Endothelial cell of umbilical vein (primary cell): ENCODE measurements at regions not wholly inside any gene's neighbourhood (a gene's known extent, or its start where the extent isn't known, plus 50 kb on each side); places are given as distances from the start of the nearest gene placed in this dataset.

ENCODE experiments used
- BruUV-seq: library from RNA; stranded (reverse); fragments of 400-500 nt; replicated peaks from 2 replicates; lab custom pipeline; 2021; lab: Mats Ljungman, UMichigan
- CTCF ChIA-PET: fragments of 300-600, 350-600 bp; sonication (Branson Sonifier 250); formaldehyde crosslinking; loops from one replicate; lab custom pipeline; 2021; ENCODE audit warnings: antibody characterized with exemption, inconsistent platforms; lab: Charles Lee
- POLR2A ChIA-PET: fragments of 300-600, 350-600 bp; sonication (Branson Sonifier 250); formaldehyde crosslinking; loops from one replicate; lab custom pipeline; 2021; ENCODE audit warnings: antibody characterized with exemption, inconsistent platforms; lab: Charles Lee
- DNase-seq: peaks from one replicate; pipeline ENCODE4 v3.0.0-alpha.2; 2011; ENCODE audit warnings: low read depth, low spot score
- FAIRE-seq: peaks from 2 replicates; lab custom pipeline; 2011; peaks lifted over from hg19 to GRCh38; lab: Jason Lieb, UNC
- H2AFZ ChIP-seq: 2 replicates; pipeline ENCODE4 v1.6.0; 2012; ENCODE audit warnings: low read depth, low read length, control low read depth, inconsistent platforms
- H3K27ac ChIP-seq: 2 replicates; pipeline ENCODE4 v1.5.1; 2011; ENCODE audit warnings: low read depth, mild to moderate bottlenecking, control low read depth, low read length, moderate library complexity; ENCODE audit not compliant: insufficient read depth
- H3K27me3 ChIP-seq, 2 experiments: 2 replicates each; pipeline versions ENCODE4 v1.6.0 to v1.6.1; 2011; ENCODE audit warnings: low read length in 2 of 2, mixed read lengths in 1 of 2; ENCODE audit not compliant: control insufficient read depth in 2 of 2, insufficient read depth in 2 of 2
- H3K36me3 ChIP-seq, 2 experiments: 2 replicates in 1 of 2; 3 replicates in 1 of 2; pipeline ENCODE4 v1.5.1; 2011; ENCODE audit warnings: low read length in 2 of 2, mild to moderate bottlenecking in 1 of 2, moderate library complexity in 1 of 2; ENCODE audit not compliant: control insufficient read depth in 2 of 2, insufficient read depth in 2 of 2; ENCODE audit errors: extremely low read depth in 1 of 2
- H3K4me1 ChIP-seq: 3 replicates; pipeline ENCODE4 v1.5.1; 2011; ENCODE audit warnings: mild to moderate bottlenecking, low read length; ENCODE audit not compliant: control insufficient read depth, insufficient read depth; ENCODE audit errors: extremely low read depth
- H3K4me2 ChIP-seq: 2 replicates; pipeline ENCODE4 v1.6.1; 2011; ENCODE audit warnings: low read length, control low read depth, mixed read lengths; ENCODE audit not compliant: insufficient read depth
- H3K4me3 ChIP-seq, 3 experiments: fragments of 200-600 bp in 1 of 3; sonication (generic), shearing (Covaris generic) in 1 of 3; replicated peaks in 1 of 3; 2 replicates each; pipeline ENCODE4 v1.5.1; 2011 to 2016; ENCODE audit warnings: control low read depth in 3 of 3, low read length in 3 of 3, mild to moderate bottlenecking in 2 of 3, inconsistent platforms in 1 of 3, low read depth in 1 of 3, moderate library complexity in 1 of 3; ENCODE audit not compliant: insufficient read depth in 1 of 3
- H3K79me2 ChIP-seq: 2 replicates; pipeline ENCODE4 v1.6.0; 2012; ENCODE audit warnings: low read length, inconsistent platforms; ENCODE audit not compliant: control insufficient read depth, insufficient read depth
- H3K9ac ChIP-seq: replicated peaks from 2 replicates; pipeline ENCODE3; 2011; ENCODE audit warnings: low read length, control low read depth; ENCODE audit not compliant: insufficient read depth; ENCODE audit errors: extremely low read depth
- H3K9me1 ChIP-seq: replicated peaks from 3 replicates; pipeline ENCODE4 v1.6.0; 2011; ENCODE audit warnings: mild to moderate bottlenecking, low read length; ENCODE audit not compliant: control insufficient read depth, insufficient read depth; ENCODE audit errors: extremely low read depth
- H3K9me3 ChIP-seq: replicated peaks from 2 replicates; pipeline ENCODE4 v1.5.1; 2012; ENCODE audit warnings: low read length, inconsistent platforms; ENCODE audit not compliant: control insufficient read depth, insufficient read depth
- H4K20me1 ChIP-seq: replicated peaks from 2 replicates; pipeline ENCODE3; 2011; ENCODE audit warnings: mild to moderate bottlenecking, low read length; ENCODE audit not compliant: control insufficient read depth, insufficient read depth; ENCODE audit errors: extremely low read depth
- CTCF ChIP-seq, 2 donors: IDR thresholded peaks; 1 replicate in 1 of 2; 2 replicates in 1 of 2; pipeline ENCODE4 v1.5.1; 2011; ENCODE audit warnings: low read length in 2 of 2, mild to moderate bottlenecking in 2 of 2, moderate library complexity in 2 of 2, control low read depth in 1 of 2, inconsistent platforms in 1 of 2, low read depth in 1 of 2; ENCODE audit not compliant: insufficient read depth in 1 of 2; ENCODE audit errors: extremely low read depth in 1 of 2
- EZH2 ChIP-seq: IDR thresholded peaks from 2 replicates; pipeline ENCODE4 v1.6.1; 2012; ENCODE audit warnings: borderline replicate concordance, low read depth, mild to moderate bottlenecking, moderate library complexity, low read length, inconsistent platforms; ENCODE audit not compliant: severe bottlenecking
- FOS ChIP-seq: IDR thresholded peaks from 2 replicates; pipeline ENCODE4 v1.6.1; 2011; ENCODE audit warnings: mild to moderate bottlenecking, low read length, moderate library complexity, borderline replicate concordance; ENCODE audit not compliant: insufficient read depth
- GATA2 ChIP-seq: IDR thresholded peaks from 2 replicates; pipeline ENCODE4 v1.7.0; 2011; ENCODE audit warnings: low read depth, mild to moderate bottlenecking, moderate library complexity, mixed read lengths, low read length; ENCODE audit not compliant: insufficient read length, insufficient read depth
- JUN ChIP-seq: IDR thresholded peaks from 2 replicates; pipeline ENCODE4 v1.6.1; 2011; ENCODE audit warnings: borderline replicate concordance, low read depth; ENCODE audit not compliant: insufficient read length, insufficient read depth
- MAX ChIP-seq: IDR thresholded peaks from 2 replicates; pipeline ENCODE4 v1.6.1; 2011; ENCODE audit not compliant: insufficient read depth, insufficient read length
- MYC ChIP-seq: IDR thresholded peaks from one replicate; pipeline ENCODE4 v1.6.1; 2011; ENCODE audit warnings: mild to moderate bottlenecking, low read depth, low read length
- POLR2A ChIP-seq: IDR thresholded peaks from 2 replicates; pipeline ENCODE4 v1.6.1; 2012; ENCODE audit warnings: low read depth, mild to moderate bottlenecking, control low read depth, low read length
- POLR2AphosphoS5 ChIP-seq: IDR thresholded peaks from 2 replicates; pipeline ENCODE4 v1.6.1; 2012; ENCODE audit warnings: low read depth, mild to moderate bottlenecking, control low read depth, low read length, moderate library complexity; ENCODE audit not compliant: insufficient read depth
- dilution Hi-C: fragments of 300-500 bp; cut with MboI; formaldehyde crosslinking; loops from one replicate; pipeline ENCODE4 v1.15.0; 2019; ENCODE audit warnings: low sequenced_read_pairs; ENCODE audit not compliant: extremely low pct_ligation_motif_present
- intact Hi-C: fragments of 100-400 bp; cut with micrococcal nuclease; formaldehyde crosslinking; loops from one replicate; pipeline ENCODE4 v1.10.0; 2022

GRCh38 chr4:27881705-27882104, 1021.1 kb downstream of the STIM2 start:
- Histone ChIP-seq H3K27me3 (no peaks in the 10 kb centered on the region), H3K4me2 (no peak overlapping the region), H3K27ac (no peak overlapping the region), H3K4me3 (no peak overlapping the region), H3K4me1 (no peaks in the 10 kb centered on the region), H3K79me2 (no peaks in the 10 kb centered on the region), H3K9me3 (no peaks in the 10 kb centered on the region), H3K9ac (no peak overlapping the region), H3K9me1 (no peaks in the 10 kb centered on the region), H3K36me3 (no peaks in the 10 kb centered on the region), H2AFZ (no peak overlapping the region), H4K20me1 (no peaks in the 10 kb centered on the region)
- TF ChIP-seq MAX, result no peak
- TF ChIP-seq GATA2, result no peak
- TF ChIP-seq EZH2, result no peak
- TF ChIP-seq POLR2A, result no peak
- no peak for TF ChIP-seq JUN
- no peak for TF ChIP-seq POLR2AphosphoS5
- TF ChIP-seq FOS, result no peak
- no peak for TF ChIP-seq MYC
- no peak for TF ChIP-seq CTCF (IDR thresholded peaks at IDR 0.05; ENCODE audit: extremely low read depth in 1 of 2, insufficient read depth in 1 of 2, low read depth in 1 of 2, low read length in 2 of 2)
- ChIA-PET POLR2A (no interaction called here), CTCF (no interaction called here)
- FAIRE-seq (no peak), DNase-seq (no peak)
- intact Hi-C loops (no loop called here), dilution Hi-C loops (no loop called here)
- BruUV-seq, result no TSS peak
